ENCODE measurements at regions not wholly inside any gene's neighbourhood (a gene's known extent, or its start where the extent isn't known, plus 50 kb on each side); places are given as distances from the start of the nearest gene placed in this dataset.

DNA sequence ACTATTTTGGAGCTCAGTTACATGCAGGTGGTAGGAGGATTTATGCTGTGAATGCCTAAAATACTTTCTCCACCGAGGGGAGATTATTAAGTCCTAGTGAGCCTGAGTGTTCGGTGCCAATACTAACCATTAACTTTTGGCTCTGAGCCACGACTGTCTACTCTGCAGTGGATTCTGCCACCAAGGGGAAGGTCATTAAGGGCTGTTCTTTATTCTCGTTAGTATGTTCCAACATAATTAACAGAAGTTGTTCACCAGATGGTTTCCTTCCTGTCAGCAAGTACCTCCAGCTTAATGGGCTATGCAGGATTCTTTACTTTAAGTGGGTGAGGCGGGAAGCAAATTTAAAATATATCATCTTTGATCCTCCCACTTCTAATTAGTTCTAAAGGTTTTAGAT is 326.3 kb downstream of the BMP4 start:
- no peak for TF ChIP-seq POLR2AphosphoS5 (IDR thresholded peaks at IDR 0.05)
- TF ChIP-seq POLR2A (IDR thresholded peaks at IDR 0.05), result no peak
- no peak for TF ChIP-seq EP300 (IDR thresholded peaks at IDR 0.05)
- TF ChIP-seq, protein P1, sequence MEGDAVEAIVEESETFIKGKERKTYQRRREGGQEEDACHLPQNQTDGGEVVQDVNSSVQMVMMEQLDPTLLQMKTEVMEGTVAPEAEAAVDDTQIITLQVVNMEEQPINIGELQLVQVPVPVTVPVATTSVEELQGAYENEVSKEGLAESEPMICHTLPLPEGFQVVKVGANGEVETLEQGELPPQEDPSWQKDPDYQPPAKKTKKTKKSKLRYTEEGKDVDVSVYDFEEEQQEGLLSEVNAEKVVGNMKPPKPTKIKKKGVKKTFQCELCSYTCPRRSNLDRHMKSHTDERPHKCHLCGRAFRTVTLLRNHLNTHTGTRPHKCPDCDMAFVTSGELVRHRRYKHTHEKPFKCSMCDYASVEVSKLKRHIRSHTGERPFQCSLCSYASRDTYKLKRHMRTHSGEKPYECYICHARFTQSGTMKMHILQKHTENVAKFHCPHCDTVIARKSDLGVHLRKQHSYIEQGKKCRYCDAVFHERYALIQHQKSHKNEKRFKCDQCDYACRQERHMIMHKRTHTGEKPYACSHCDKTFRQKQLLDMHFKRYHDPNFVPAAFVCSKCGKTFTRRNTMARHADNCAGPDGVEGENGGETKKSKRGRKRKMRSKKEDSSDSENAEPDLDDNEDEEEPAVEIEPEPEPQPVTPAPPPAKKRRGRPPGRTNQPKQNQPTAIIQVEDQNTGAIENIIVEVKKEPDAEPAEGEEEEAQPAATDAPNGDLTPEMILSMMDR (IDR thresholded peaks at IDR 0.05), result no peak

DNA sequence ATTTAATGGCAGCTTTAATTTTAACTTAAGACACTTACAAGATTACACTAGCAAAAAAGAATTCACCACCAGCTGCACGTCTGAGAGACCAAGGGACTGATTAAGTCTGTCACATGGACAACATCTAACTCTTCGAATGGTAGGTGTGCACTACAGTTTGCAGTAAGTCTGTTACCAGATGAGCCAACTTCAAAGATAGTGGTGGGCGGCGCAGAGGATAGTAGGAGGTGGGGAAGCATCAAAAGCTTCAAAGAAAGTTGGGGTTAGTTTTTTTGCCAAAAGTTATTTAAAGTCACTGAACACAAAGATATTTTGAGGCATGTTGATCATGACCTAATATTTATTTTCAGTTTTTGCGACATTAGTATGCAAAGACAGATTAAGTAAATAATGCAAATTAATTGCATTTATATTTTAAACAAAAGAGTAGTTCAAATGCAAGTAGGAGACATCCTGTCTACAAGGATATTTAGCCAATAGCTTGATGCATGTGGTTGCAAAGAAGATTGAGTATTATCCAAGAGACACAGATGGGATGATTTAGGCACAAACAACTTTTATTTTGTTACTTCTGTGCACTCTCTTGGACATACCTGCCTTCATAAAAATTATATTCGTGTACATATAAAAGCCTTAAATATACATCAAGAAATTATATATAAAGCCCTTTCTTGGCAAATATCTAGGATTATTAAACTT is 327.7 kb downstream of the BMP4 start:
- peaks cover 0 to 12% (median 2%) of the 10 kb centered on the region in 4 donors for H3K4me1 ChIP-seq
- no peak overlapping the region for H3K4me3 ChIP-seq
- H3K27ac ChIP-seq, result no peak overlapping the region
- WGBS, 2 donors, result 65 to 79% methylated on average over 6 of the region's 6 CpGs
- H3K36me3 ChIP-seq, result no peaks in the 10 kb centered on the region
- no peak for TF ChIP-seq POLR2AphosphoS5 (IDR thresholded peaks at IDR 0.05)
- no peaks in the 10 kb centered on the region for H3K27me3 ChIP-seq
- DNase-seq, result no peak
- intact Hi-C loops (cut with DNase I), result no loop called here
- no peaks in the 10 kb centered on the region for H3K9me3 ChIP-seq

More for the DNA sequence above, 326.3 kb downstream of the BMP4 start:
- DNase-seq, result no peak
- intact Hi-C loops (cut with DNase I), result no loop called here
- Histone ChIP-seq H3K4me3 (no peak overlapping the region), H3K27ac (no peak overlapping the region), H3K4me1 (peaks cover 0 to 12% (median 2%) of the 10 kb centered on the region in 4 donors), H3K27me3 (no peaks in the 10 kb centered on the region), H3K36me3 (no peaks in the 10 kb centered on the region), H3K9me3 (no peaks in the 10 kb centered on the region)
- WGBS, 2 donors, result 33 to 40% methylated on average over 5 of the region's 5 CpGs

DNA sequence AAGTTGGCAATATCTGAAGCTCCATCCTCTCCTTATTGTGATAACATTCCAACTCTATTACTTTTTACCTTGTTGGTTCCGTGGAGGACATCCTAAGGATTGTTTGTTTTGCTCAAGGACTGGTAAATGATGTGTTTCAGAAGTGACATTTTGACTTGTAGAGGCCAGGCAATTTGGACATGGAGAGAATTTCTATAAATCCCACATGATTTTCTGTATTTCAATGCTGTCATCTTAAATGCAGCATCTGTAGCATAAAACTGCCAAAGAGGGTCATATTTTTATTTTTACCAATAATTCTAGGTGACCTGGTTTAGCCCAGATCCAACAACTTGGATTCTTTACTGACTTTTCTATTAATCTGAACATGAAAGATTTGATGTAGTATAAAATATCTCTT is 328.4 kb downstream of the BMP4 start:
- 59 to 73% methylated on average over 1 of the region's 1 CpG for WGBS, 2 donors
- H3K4me3 ChIP-seq, result no peak overlapping the region
- TF ChIP-seq POLR2AphosphoS5 (IDR thresholded peaks at IDR 0.05) (no peak), POLR2A (IDR thresholded peaks at IDR 0.05) (no peak), EP300 (IDR thresholded peaks at IDR 0.05) (no peak)
- TF ChIP-seq, protein P1 (IDR thresholded peaks at IDR 0.05), result no peak
- no peak overlapping the region for H3K27ac ChIP-seq
- no peaks in the 10 kb centered on the region for H3K27me3 ChIP-seq
- H3K9me3 ChIP-seq, result no peaks in the 10 kb centered on the region
- no peak for DNase-seq
- no peaks in the 10 kb centered on the region for H3K36me3 ChIP-seq
- intact Hi-C loops (cut with DNase I), result no loop called here
- peaks cover 0 to 12% (median 2%) of the 10 kb centered on the region in 4 donors for H3K4me1 ChIP-seq

DNA sequence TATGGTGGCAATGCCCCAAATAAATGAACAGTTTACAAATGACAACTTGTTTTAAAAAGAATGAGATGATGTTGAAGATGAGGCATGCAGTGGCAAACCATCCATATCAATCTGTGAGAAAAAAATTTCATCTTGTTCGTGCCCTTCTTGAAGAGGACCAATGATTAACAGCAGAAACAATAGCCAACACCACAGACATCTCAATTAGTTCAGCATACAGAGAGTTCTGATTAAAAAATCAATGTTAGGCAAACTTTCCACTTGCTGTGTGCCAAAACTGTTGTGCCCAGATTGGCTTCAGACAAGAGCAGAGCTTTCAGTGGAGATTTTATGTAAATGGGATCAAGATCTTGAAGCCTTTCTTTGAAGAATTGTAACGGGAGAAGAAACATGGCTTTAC is 329.9 kb downstream of the BMP4 start:
- DNase-seq, result no peak
- intact Hi-C loops (cut with DNase I), result no loop called here
- TF ChIP-seq POLR2AphosphoS5 (IDR thresholded peaks at IDR 0.05), result no peak
- no peak for TF ChIP-seq EP300 (IDR thresholded peaks at IDR 0.05)
- no peak for TF ChIP-seq POLR2A (IDR thresholded peaks at IDR 0.05)
- TF ChIP-seq, protein P1 (IDR thresholded peaks at IDR 0.05), result no peak
- Histone ChIP-seq H3K36me3 (no peaks in the 10 kb centered on the region), H3K27me3 (no peaks in the 10 kb centered on the region), H3K4me1 (peaks cover 0 to 20% (median 10%) of the 10 kb centered on the region in 4 donors), H3K4me3 (no peak overlapping the region), H3K9me3 (no peaks in the 10 kb centered on the region), H3K27ac (no peak overlapping the region)
- 82 to 92% methylated on average over 2 of the region's 2 CpGs for WGBS, 2 donors

DNA sequence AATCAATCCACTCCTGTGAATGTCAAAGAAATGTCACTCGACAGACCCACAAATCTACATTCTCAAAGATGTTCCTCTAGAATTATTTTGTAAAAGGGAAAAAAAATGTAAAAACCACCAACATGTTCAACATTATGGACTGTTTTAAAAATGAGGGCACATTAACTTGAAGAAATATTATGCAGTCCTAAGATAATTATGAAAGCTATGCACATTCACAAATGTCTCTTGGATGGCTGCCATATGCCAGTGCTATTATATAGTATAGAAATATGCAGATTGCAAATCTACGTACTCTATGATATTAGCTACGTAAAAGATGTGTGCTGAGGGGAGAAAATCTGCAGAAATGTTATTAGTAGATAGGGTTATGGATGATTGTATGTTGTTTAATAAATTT is 334.2 kb downstream of the BMP4 start:
- Histone ChIP-seq H3K36me3 (no peaks in the 10 kb centered on the region), H3K4me3 (no peak overlapping the region), H3K27ac (no peak overlapping the region), H3K4me1 (peaks cover 0 to 43% (median 26%) of the 10 kb centered on the region in 4 donors), H3K9me3 (no peaks in the 10 kb centered on the region), H3K27me3 (no peaks in the 10 kb centered on the region)
- no peak for DNase-seq
- intact Hi-C loops (cut with DNase I), result no loop called here
- WGBS, 2 donors, result 92 to 96% methylated on average over 3 of the region's 3 CpGs
- TF ChIP-seq EP300 (IDR thresholded peaks at IDR 0.05), result no peak
- TF ChIP-seq, protein P1 (IDR thresholded peaks at IDR 0.05), result no peak
- no peak for TF ChIP-seq POLR2AphosphoS5 (IDR thresholded peaks at IDR 0.05)
- TF ChIP-seq POLR2A (IDR thresholded peaks at IDR 0.05), result no peak
